OCI-LY7 (cell line): ENCODE measurements at regions not wholly inside any gene's neighbourhood (a gene's known extent, or its start where the extent isn't known, plus 50 kb on each side); places are given as distances from the start of the nearest gene placed in this dataset.

Source experiments
- CTCF ChIP-seq: fragments of 200-600 bp; sonication (generic); conservative IDR thresholded peaks from 2 replicates; pipeline ENCODE4 v1.5.1; 2014; ENCODE audit warnings: mild to moderate bottlenecking, antibody characterized with exemption, low read length, moderate library complexity, mixed read lengths
- EZH2phosphoT487 ChIP-seq: fragments of 200-600 bp; sonication (generic); IDR thresholded peaks from 2 replicates; pipeline ENCODE4 v1.6.1; 2018; ENCODE audit warnings: low read depth, borderline replicate concordance, mild to moderate bottlenecking, mixed run types, antibody characterized with exemption, low read length, moderate library complexity, mixed read lengths

- TF ChIP-seq CTCF (no peak), EZH2phosphoT487 (no peak)
Observed at GRCh38 chr1:166295656-166296055, 128.9 kb upstream of the FAM78B start.
